GM18511 (cell line): ENCODE measurements at regions not wholly inside any gene's neighbourhood (a gene's known extent, or its start where the extent isn't known, plus 50 kb on each side); places are given as distances from the start of the nearest gene placed in this dataset.
"Not testable (repeated sequence)": the region's sequence is repeated elsewhere in the genome, so short reads cannot be mapped to it uniquely, and the experiment has no call there.

Source experiments
- ATAC-seq: cut with Tn5 transposase; IDR thresholded peaks from one replicate; pipeline ENCODE4 v1.9.1; 2021; ENCODE audit warnings: mild to moderate bottlenecking, moderate library complexity; ENCODE audit not compliant: unreplicated experiment

DNA sequence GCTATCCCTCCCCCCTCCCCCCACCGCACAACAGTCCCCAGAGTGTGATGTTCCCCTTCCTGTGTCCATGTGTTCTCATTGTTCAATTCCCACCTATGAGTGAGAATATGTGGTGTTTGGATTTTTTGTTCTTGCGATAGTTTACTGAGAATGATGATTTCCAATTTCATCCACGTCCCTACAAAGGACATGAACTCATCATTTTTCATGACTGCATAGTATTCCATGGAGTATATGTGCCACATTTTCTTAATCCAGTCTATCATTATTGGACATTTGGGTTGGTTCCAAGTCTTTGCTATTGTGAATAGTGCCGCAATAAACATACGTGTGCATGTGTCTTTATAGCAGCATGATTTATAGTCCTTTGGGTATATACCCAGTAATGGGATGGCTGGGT is 342.0 kb upstream of the KIAA1217 start:
- not testable (repeated sequence) for ATAC-seq

GRCh38 chr10:23868121-23868520 is 340.8 kb upstream of the KIAA1217 start:
- no peak for ATAC-seq

DNA sequence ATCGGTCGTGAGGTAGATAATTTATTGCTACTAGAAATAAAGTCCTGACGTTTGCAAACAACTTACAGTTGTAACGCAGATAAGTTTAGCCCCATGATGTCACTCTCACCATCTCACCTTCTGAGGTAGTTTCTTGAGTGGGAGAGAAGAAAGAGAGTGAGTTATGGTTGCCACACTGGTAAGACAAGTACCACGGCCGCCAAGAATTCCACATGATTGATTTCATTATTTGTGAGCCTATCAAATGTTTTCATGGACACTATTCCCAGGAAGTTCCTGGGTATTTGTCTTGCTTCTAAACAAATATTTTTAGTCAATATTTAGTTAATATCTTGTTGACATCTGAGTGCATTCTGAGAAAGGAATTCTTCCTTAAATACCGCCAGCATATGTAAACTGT is 339.4 kb upstream of the KIAA1217 start:
- ATAC-seq, result no peak

GRCh38 chr10:23869996-23870395 is 338.9 kb upstream of the KIAA1217 start:
- ATAC-seq, result no peak

- no peak for ATAC-seq
Measured at GRCh38 chr10:23870651-23871610, 338.0 kb upstream of the KIAA1217 start.

DNA sequence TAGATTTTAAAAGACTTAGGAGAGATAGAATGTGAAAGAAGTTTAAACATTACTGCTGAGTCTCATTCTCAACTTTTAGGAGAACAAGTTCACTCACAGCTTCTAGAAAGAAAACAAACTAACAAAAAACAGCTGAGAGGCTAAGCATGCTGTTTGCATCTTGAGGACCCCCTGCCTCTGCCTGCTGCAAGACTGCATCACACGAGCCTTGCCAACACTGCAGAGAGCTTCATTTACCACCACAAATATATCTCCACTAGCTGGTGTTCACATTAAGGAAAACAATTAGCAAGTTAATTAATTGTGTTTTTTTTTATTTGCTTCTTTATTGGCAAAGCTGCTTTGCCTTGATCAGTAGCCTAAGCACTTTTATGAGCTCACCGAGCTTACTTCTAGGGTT is 336.6 kb upstream of the KIAA1217 start:
- ATAC-seq, result no peak

DNA sequence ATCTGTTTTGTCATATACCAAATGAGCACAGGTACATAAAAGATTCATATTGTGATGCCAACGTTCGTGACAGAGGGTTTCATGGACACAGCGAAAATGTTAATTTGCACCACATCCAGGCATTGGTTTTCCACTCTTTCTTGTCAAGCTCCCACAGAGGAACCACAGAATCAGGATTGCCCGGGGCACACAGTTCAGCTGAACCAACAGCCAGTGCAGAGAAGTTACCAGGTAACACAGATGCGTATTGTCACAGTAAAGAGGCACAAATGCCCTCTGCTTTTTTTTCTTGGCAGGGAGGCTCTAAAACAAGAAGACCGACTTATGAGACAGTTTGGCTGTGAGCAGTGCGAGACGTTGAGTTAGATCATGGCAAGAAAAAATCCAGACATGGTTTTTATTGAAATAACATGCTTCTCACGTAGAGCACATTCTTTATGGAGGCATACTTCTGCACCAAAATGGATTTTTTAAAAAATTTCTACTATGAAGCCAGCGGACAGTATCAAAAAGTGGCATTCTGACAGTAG is 331.1 kb upstream of the KIAA1217 start:
- no peak for ATAC-seq

- ATAC-seq, result no peak
Measured at GRCh38 chr10:23884670-23885069, 324.3 kb upstream of the KIAA1217 start.

DNA sequence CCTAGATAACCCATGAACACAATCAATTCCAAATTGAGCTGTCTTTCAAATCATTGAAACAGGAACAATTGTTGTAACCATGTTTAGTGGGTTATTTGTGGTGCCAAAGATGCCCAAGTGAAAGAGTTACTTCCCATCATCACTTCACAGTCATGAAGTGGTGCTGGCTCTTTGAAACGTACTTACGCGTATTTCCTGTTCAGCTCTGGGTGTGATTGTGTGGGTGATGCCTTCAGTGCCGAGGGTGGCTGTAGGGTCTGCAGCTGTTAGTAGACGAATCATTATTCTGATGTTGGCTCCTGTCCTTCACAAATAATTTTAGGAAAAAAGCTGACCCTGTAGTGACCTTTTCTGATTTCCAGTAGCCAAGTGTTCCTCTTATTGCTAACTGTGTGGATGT is 323.1 kb upstream of the KIAA1217 start:
- no peak for ATAC-seq

GRCh38 chr10:23886355-23886754 is 322.6 kb upstream of the KIAA1217 start:
- ATAC-seq, result no peak

- no peak for ATAC-seq
Measured at GRCh38 chr10:23891301-23891700, 317.6 kb upstream of the KIAA1217 start.

GRCh38 chr10:23892296-23892695 is 316.6 kb upstream of the KIAA1217 start:
- ATAC-seq, result no peak

DNA sequence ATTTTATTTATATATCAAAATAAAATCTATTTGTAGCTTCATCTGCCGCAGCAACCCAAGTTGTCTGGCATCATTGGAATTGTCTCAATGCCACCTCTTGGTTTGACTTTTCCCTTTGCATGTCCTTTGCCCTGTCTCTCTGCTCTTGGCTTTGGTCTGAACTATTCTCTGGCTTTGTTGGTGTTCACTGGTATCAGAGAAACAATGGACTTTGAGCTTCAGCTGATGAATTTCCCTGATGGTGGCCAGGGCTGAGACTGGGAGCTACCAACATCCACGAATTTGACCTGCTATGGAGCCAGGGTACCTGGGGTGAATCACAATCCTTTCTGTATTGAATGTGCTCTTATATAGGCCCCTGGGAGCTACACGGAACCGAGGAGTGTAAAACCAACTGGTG is 311.7 kb upstream of the KIAA1217 start:
- no peak for ATAC-seq

GRCh38 chr10:23897861-23898260 is 311.1 kb upstream of the KIAA1217 start:
- ATAC-seq, result no peak

DNA sequence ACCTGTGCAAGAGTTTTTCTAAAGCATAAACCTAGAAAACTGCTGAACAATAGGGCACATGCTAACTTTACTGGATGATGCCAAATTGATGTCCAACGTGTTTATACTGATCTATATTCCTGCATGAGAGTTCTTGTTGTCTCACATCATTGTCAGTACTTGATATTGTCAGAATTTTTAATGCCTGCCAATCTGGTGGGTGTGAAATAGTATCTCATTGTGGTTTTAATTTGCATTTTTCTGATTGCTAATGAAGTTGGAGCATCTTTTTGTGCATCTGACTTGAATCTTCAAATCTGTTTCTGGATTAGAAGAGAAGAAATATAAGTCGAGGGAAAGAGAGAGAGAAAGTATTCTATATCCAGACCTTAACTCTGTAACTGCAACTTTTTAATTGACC is 309.8 kb upstream of the KIAA1217 start:
- ATAC-seq, result no peak

- ATAC-seq, result no peak
Measured at GRCh38 chr10:23910291-23910690, 298.6 kb upstream of the KIAA1217 start.

DNA sequence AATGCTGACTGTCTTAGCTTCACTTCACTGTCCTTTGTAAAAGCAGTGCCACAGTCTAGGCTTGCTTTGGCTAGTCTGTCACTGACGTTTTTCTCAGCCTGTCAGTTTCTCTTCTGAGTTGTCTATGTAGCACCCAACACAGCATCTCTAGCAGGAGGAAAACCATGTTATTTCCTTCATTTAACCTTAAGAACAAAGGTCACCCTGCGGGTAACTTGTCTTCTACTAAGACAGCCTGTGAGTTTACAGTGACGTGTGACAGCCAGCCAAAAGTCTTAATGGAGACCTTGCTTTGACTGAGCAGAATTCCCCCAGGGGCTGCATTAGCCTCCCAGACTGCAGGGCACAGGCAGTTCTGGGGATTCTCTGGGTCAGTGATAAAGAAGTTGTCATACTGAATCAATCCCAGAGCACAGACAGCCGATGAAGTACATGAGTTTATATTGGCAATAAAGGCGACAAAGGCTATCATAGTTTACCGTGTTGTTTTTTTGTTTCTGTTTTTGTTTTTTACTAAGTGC is 296.0 kb upstream of the KIAA1217 start:
- ATAC-seq, result no peak

GRCh38 chr10:23914641-23915040 is 294.3 kb upstream of the KIAA1217 start:
- ATAC-seq, result no peak

DNA sequence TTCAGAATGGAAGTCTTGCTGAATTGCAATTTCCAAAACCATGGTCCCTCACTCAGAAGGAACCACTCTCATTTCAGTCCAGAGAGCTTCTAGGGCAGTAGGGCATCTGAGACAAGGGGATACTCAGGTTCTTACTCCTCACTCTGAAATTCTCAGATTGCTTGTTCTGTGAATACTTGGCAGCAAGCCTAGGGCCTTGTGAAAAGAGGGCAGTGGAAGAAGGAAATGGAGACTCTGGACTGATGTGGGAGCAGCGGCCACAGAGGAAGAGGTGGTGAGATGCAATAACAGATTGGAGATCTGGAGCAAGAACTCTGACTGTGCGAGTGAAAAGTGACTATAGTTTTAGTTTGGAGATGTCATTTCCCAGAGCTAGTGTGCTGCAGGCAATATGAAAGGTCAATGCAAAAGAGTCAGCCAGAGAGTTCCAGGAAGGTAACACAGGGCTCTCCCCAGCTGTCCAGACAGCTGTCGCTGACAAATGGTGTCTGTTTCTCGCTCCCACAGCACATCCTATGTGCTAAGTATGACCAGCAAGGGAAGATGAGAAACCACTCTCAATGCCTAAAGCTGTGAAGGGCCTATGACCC is 291.6 kb upstream of the KIAA1217 start:
- ATAC-seq, result no peak

DNA sequence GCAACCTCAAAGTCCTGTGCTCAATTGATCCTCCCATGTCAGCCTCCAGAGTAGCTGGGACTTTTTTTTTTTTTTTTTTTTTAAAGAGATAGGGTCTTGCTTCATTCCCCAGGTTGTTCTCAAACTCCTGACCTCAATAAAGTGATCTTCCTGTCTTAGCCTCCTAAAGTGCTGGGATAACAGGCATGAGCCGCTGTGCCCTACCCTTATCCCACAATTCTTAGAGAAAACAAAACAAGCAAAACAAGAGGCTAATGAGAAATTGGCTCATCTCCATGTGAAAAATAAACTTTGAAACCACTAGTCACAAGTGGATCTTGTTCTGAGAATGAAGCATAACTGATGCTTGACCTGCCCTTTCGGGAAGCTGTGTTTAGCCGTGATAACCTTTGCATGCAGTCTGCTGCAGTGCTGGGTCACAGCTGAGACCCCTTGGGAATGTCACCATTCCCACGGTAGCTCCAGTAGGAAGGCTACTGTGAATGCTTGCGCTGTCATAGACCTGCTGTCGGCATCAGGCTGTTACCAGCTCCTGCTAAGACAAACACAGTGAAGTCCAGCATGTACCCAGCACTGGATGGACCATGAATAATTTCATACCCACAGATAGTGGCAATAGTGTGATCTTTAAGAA is 290.7 kb upstream of the KIAA1217 start:
- no peak for ATAC-seq

- no peak for ATAC-seq
Measured at GRCh38 chr10:23918839-23919238, 290.1 kb upstream of the KIAA1217 start.
